ENCODE measurements at regions not wholly inside any gene's neighbourhood (a gene's known extent, or its start where the extent isn't known, plus 50 kb on each side); places are given as distances from the start of the nearest gene placed in this dataset.

DNA sequence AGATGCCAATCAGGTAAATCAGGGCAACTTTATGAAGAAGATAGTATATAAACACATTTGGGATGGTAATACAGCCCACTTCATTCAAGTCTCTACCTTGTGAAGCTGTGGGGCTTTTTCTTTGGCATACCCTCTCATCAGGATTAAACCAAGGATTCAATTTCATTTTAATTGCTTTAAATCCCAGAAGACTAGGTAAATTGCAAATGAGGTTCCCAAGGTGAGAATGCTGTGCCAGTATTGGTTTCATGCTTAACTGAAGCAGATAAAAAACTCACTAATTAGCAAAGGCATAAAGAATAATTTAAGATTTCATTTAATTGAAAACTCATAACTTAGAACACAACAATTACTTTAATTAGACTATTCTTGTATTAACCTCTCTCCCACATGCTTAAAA lies 1218.1 kb downstream of the FAM181B start:
- no peak overlapping the region for H3K27ac ChIP-seq
- no peak for DNase-seq
- no peaks in the 10 kb centered on the region for H3K4me1 ChIP-seq
- intact Hi-C loops (cut with DNase I) = no loop called here
- H3K27me3 ChIP-seq = no peaks in the 10 kb centered on the region
- no peak overlapping the region for H3K4me3 ChIP-seq
- H3K9me3 ChIP-seq = no peaks in the 10 kb centered on the region
- TF ChIP-seq POLR2AphosphoS5 (IDR thresholded peaks at IDR 0.05) = no peak
- TF ChIP-seq POLR2A (IDR thresholded peaks at IDR 0.05) = no peak
- TF ChIP-seq, protein P1, sequence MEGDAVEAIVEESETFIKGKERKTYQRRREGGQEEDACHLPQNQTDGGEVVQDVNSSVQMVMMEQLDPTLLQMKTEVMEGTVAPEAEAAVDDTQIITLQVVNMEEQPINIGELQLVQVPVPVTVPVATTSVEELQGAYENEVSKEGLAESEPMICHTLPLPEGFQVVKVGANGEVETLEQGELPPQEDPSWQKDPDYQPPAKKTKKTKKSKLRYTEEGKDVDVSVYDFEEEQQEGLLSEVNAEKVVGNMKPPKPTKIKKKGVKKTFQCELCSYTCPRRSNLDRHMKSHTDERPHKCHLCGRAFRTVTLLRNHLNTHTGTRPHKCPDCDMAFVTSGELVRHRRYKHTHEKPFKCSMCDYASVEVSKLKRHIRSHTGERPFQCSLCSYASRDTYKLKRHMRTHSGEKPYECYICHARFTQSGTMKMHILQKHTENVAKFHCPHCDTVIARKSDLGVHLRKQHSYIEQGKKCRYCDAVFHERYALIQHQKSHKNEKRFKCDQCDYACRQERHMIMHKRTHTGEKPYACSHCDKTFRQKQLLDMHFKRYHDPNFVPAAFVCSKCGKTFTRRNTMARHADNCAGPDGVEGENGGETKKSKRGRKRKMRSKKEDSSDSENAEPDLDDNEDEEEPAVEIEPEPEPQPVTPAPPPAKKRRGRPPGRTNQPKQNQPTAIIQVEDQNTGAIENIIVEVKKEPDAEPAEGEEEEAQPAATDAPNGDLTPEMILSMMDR (IDR thresholded peaks at IDR 0.05) = no peak
- no peak for TF ChIP-seq EP300 (IDR thresholded peaks at IDR 0.05)
- H3K36me3 ChIP-seq = no peaks in the 10 kb centered on the region

DNA sequence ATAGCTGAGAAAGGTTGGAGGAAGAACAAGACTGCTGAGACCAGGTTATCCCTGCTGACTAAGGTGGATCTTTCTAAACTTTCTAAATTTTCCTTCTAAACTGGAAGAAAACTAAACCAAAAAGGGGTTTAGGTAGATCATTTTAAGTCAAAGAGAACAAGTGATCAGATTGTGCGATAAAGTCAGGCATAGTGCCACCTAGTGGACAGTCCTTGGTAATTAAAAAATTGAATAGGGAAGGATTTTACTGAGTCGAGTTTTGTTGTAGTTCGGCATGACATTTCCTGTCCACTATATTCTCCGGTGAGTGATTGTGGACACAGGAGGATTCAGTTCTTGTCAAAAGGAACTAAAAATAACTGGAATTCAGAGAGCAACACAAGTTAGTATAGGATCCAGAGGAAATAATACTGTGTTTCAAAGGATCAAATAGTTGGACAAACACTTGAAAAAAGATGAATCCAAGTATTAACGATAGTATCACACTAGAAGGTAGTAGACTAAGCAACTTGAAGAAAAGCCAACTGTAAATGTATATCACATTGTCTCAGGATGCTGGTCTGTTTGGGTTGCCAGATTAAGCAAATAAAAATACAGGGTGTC lies 1236.4 kb downstream of the FAM181B start:
- intact Hi-C loops (cut with DNase I) = no loop called here
- no peaks in the 10 kb centered on the region for H3K4me1 ChIP-seq
- no peaks in the 10 kb centered on the region for H3K36me3 ChIP-seq
- H3K27me3 ChIP-seq = no peaks in the 10 kb centered on the region
- no peaks in the 10 kb centered on the region for H3K9me3 ChIP-seq
- 14 to 24% methylated on average over 5 of the region's 5 CpGs for WGBS, 2 donors
- no peak for TF ChIP-seq POLR2AphosphoS5 (IDR thresholded peaks at IDR 0.05)
- TF ChIP-seq, protein P1 (IDR thresholded peaks at IDR 0.05) = peak in 2 of 4 experiments; percentile 5 to 48
- DNase-seq = no peak
- no peak overlapping the region for H3K4me3 ChIP-seq
- no peak overlapping the region for H3K27ac ChIP-seq

DNA sequence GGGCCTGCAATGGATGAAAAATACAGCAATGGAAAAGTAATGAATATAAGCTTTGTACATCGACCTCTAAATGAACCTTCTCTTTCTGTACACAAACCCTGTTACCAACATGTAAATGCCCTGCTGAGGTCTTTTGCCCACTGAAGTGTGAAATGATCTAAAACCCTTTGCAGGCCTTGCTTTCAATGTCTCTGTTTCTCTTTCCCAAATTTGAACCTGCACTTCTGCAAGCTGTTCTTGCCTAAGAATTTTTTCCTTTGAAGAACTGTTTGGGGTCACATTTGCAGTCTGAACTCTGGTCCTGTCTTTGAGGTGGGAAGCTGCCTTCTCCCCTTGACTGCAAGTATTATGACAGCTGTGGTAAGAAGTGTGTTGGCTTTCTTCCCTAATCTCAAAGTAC lies 1237.1 kb downstream of the FAM181B start:
- intact Hi-C loops (cut with DNase I) = no loop called here
- no peaks in the 10 kb centered on the region for H3K27me3 ChIP-seq
- no peaks in the 10 kb centered on the region for H3K4me1 ChIP-seq
- WGBS, 2 donors = 58 to 76% methylated on average over 1 of the region's 1 CpG
- no peaks in the 10 kb centered on the region for H3K9me3 ChIP-seq
- TF ChIP-seq, protein P1 (IDR thresholded peaks at IDR 0.05) = no peak
- no peak for TF ChIP-seq POLR2AphosphoS5 (IDR thresholded peaks at IDR 0.05)
- TF ChIP-seq EP300 (IDR thresholded peaks at IDR 0.05) = no peak
- no peak for TF ChIP-seq POLR2A (IDR thresholded peaks at IDR 0.05)
- DNase-seq = no peak
- no peak overlapping the region for H3K27ac ChIP-seq
- H3K4me3 ChIP-seq = no peak overlapping the region
- H3K36me3 ChIP-seq = no peaks in the 10 kb centered on the region

DNA sequence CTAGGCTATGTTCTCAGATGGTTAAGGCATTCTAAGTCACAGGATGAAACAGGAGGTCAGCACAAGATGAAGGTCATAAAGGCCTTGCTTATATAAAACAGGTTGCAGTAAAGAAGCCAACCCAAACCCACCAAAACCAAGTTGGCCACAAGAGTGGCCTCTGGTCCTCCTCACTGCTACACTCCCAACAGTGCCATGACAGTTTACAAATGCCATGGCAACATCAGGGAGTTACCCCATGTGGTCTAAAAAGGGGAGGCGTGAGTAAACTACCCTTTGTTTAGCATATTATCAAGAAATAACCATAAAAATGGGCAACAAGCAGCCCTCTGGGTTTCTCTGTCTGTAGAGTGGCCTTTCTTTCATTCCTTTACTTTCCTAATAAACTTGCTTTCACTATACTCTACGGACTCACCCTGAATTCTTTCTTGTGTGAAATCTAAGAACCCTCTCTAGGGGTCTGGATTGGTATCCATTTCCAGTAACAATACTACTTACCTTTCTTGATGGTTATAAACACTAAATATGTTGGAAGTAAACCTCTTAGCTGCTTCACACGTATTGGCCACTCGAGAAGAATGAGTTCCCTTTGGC lies 1237.9 kb downstream of the FAM181B start:
- intact Hi-C loops (cut with DNase I) = no loop called here
- Histone ChIP-seq H3K36me3 (no peaks in the 10 kb centered on the region), H3K4me3 (no peak overlapping the region), H3K27ac (no peak overlapping the region), H3K4me1 (no peaks in the 10 kb centered on the region), H3K27me3 (no peaks in the 10 kb centered on the region), H3K9me3 (no peaks in the 10 kb centered on the region)
- no peak for DNase-seq
- TF ChIP-seq EP300 (IDR thresholded peaks at IDR 0.05) (no peak), POLR2A (IDR thresholded peaks at IDR 0.05) (no peak), POLR2AphosphoS5 (IDR thresholded peaks at IDR 0.05) (no peak)
- TF ChIP-seq, protein P1 (IDR thresholded peaks at IDR 0.05) = no peak
- WGBS, 2 donors = 88 to 94% methylated on average over 4 of the region's 4 CpGs

DNA sequence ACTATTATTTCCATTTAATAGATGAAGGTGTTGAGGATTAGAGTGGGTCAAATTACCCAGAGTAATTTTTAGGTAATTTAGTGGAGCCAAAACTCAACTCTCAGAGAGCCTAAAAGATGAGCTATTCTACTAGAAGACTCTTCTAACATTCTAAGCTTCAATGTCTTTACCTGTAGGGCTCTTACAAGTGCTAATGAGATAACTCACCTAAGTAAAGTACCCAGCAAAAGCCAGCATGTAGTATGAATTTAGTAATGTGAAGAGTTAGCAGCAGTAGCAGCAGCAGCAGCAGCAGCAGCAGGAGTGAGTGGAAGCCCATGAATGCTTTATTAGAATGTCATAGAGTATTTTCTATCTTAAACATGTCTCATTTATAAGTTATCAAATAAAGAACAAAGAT lies 1239.2 kb downstream of the FAM181B start:
- H3K4me3 ChIP-seq = no peak overlapping the region
- no peak overlapping the region for H3K27ac ChIP-seq
- no peaks in the 10 kb centered on the region for H3K4me1 ChIP-seq
- H3K9me3 ChIP-seq = no peaks in the 10 kb centered on the region
- no peak for DNase-seq
- H3K36me3 ChIP-seq = no peaks in the 10 kb centered on the region
- no peaks in the 10 kb centered on the region for H3K27me3 ChIP-seq
- no peak for TF ChIP-seq POLR2A (IDR thresholded peaks at IDR 0.05)
- TF ChIP-seq POLR2AphosphoS5 (IDR thresholded peaks at IDR 0.05) = no peak
- no peak for TF ChIP-seq EP300 (IDR thresholded peaks at IDR 0.05)
- TF ChIP-seq, protein P1 (IDR thresholded peaks at IDR 0.05) = no peak
- intact Hi-C loops (cut with DNase I) = no loop called here

Data from sigmoid colon (tissue), 6 donors.